ENCODE measurements at regions not wholly inside any gene's neighbourhood (a gene's known extent, or its start where the extent isn't known, plus 50 kb on each side); places are given as distances from the start of the nearest gene placed in this dataset.

GRCh38 chr7:80288175-80289122 lies 153.8 kb downstream of the GNAI1 start:
- no peak for TF ChIP-seq GABPB1 (CRISPR knock-in tag; IDR thresholded peaks at IDR 0.05)
- TF ChIP-seq ZNF138 (CRISPR knock-in tag; conservative IDR thresholded peaks at IDR 0.05) = no peak
- no peak for TF ChIP-seq NR1H2 (CRISPR knock-in tag; IDR thresholded peaks at IDR 0.05)
- TF ChIP-seq NFYB (CRISPR knock-in tag; conservative IDR thresholded peaks at IDR 0.05; ENCODE audit: low read depth) = no peak
- TF ChIP-seq FOXJ3 (CRISPR knock-in tag; IDR thresholded peaks at IDR 0.05; ENCODE audit: borderline replicate concordance) = no peak
- TF ChIP-seq NFATC4 (CRISPR knock-in tag; IDR thresholded peaks at IDR 0.05) = no peak
- no peak for TF ChIP-seq GRHL2 (CRISPR knock-in tag; IDR thresholded peaks at IDR 0.05; ENCODE audit: insufficient replicate concordance, severe bottlenecking)

Data from WTC11 (cell line).